Endodermal cell (in vitro differentiated cells): ENCODE measurements at regions not wholly inside any gene's neighbourhood (a gene's known extent, or its start where the extent isn't known, plus 50 kb on each side); places are given as distances from the start of the nearest gene placed in this dataset.

ENCODE experiments used
- DNase-seq: peaks from one replicate; pipeline ENCODE4 v3.0.0-alpha.2; 2017
- H3K27ac ChIP-seq: 2 replicates; pipeline ENCODE4 v1.5.1; 2013; ENCODE audit warnings: mild to moderate bottlenecking, low read depth, low read length, moderate library complexity
- H3K27me3 ChIP-seq: 2 replicates; pipeline ENCODE4 v1.6.1; 2013; ENCODE audit warnings: mild to moderate bottlenecking, low read length, moderate library complexity; ENCODE audit not compliant: insufficient read depth, control insufficient read depth, poor library complexity, severe bottlenecking
- H3K36me3 ChIP-seq: 2 replicates; pipeline ENCODE4 v1.7.0; 2013; ENCODE audit warnings: mild to moderate bottlenecking, low read length, moderate library complexity; ENCODE audit not compliant: control insufficient read depth, insufficient read depth
- H3K4me1 ChIP-seq: one replicate; pipeline ENCODE4 v1.7.0; 2013; ENCODE audit warnings: low read length; ENCODE audit not compliant: control insufficient read depth, insufficient read depth
- H3K4me3 ChIP-seq: 2 replicates; pipeline ENCODE4 v1.5.1; 2013; ENCODE audit warnings: mild to moderate bottlenecking, low read length, moderate library complexity
- H3K9ac ChIP-seq: 2 replicates; pipeline ENCODE4 v1.6.1; 2013; ENCODE audit warnings: mild to moderate bottlenecking, low read length, moderate library complexity; ENCODE audit not compliant: poor library complexity, severe bottlenecking; ENCODE audit errors: extremely low read depth
- H3K9me3 ChIP-seq: 2 replicates; pipeline ENCODE4 v1.6.1; 2013; ENCODE audit warnings: mild to moderate bottlenecking, low read length, moderate library complexity; ENCODE audit not compliant: control insufficient read depth
- H3K27ac Mint-ChIP-seq: 2 replicates; pipeline ENCODE4 v1.8.0; 2020; ENCODE audit warnings: mixed read lengths
- H3K27me3 Mint-ChIP-seq: 2 replicates; pipeline ENCODE4 v1.8.0; 2021; ENCODE audit warnings: mild to moderate bottlenecking, mixed read lengths; ENCODE audit not compliant: insufficient read depth
- H3K36me3 Mint-ChIP-seq: 2 replicates; pipeline ENCODE4 v1.8.0; 2020; ENCODE audit warnings: low read depth, mixed read lengths
- H3K4me1 Mint-ChIP-seq: 2 replicates; pipeline ENCODE4 v1.8.0; 2020; ENCODE audit warnings: mixed read lengths
- H3K4me3 Mint-ChIP-seq: 2 replicates; pipeline ENCODE4 v1.8.0; 2020; ENCODE audit warnings: mild to moderate bottlenecking, moderate library complexity, mixed read lengths
- H3K9me3 Mint-ChIP-seq: 2 replicates; pipeline ENCODE4 v1.8.0; 2020; ENCODE audit warnings: mild to moderate bottlenecking, mixed read lengths
- WGBS, 2 experiments: methylation state at CpG; one replicate each; pipeline versions ENCODE4 v1.1.5 to v1.1.7; 2013; ENCODE audit warnings: missing lambda C conversion rate in 2 of 2, mixed read lengths in 1 of 2; ENCODE audit not compliant: insufficient coverage in 1 of 2, insufficient read length in 1 of 2; 5-methylcytosine and 5-hydroxymethylcytosine counted together
- TF ChIP-seq, protein P1 (sequence below): fragments of 200-600 bp; sonication (generic); conservative IDR thresholded peaks from 2 replicates; pipeline ENCODE4 v1.5.0; 2021; ENCODE audit warnings: antibody characterized with exemption, mild to moderate bottlenecking

- H3K27ac ChIP-seq, result no peak overlapping the region
- no peak for DNase-seq
- TF ChIP-seq, protein P1, sequence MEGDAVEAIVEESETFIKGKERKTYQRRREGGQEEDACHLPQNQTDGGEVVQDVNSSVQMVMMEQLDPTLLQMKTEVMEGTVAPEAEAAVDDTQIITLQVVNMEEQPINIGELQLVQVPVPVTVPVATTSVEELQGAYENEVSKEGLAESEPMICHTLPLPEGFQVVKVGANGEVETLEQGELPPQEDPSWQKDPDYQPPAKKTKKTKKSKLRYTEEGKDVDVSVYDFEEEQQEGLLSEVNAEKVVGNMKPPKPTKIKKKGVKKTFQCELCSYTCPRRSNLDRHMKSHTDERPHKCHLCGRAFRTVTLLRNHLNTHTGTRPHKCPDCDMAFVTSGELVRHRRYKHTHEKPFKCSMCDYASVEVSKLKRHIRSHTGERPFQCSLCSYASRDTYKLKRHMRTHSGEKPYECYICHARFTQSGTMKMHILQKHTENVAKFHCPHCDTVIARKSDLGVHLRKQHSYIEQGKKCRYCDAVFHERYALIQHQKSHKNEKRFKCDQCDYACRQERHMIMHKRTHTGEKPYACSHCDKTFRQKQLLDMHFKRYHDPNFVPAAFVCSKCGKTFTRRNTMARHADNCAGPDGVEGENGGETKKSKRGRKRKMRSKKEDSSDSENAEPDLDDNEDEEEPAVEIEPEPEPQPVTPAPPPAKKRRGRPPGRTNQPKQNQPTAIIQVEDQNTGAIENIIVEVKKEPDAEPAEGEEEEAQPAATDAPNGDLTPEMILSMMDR, result no peak
- Mint-ChIP-seq H3K9me3 (no peaks in the 10 kb centered on the region), H3K27me3 (no peaks in the 10 kb centered on the region), H3K4me1 (peaks cover 5% of the 10 kb centered on the region), H3K27ac (no peak overlapping the region), H3K4me3 (no peak overlapping the region), H3K36me3 (no peaks in the 10 kb centered on the region)
- no peaks in the 10 kb centered on the region for H3K4me1 ChIP-seq
- no peaks in the 10 kb centered on the region for H3K9me3 ChIP-seq
- 94 to 100% methylated on average over 2 of the region's 2 CpGs for WGBS, 2 experiments
- no peaks in the 10 kb centered on the region for H3K36me3 ChIP-seq
- no peaks in the 10 kb centered on the region for H3K27me3 ChIP-seq
- H3K9ac ChIP-seq, result no peak overlapping the region
- no peak overlapping the region for H3K4me3 ChIP-seq
Observed at GRCh38 chr6:169902070-169902469, 150.6 kb downstream of the ERMARD start.

- WGBS, 2 experiments, result 91 to 99% methylated on average over 12 to 24 of the region's 24 CpGs
- Mint-ChIP-seq H3K4me1 (peaks cover 5% of the 10 kb centered on the region), H3K9me3 (no peaks in the 10 kb centered on the region), H3K27ac (no peak overlapping the region), H3K36me3 (no peaks in the 10 kb centered on the region), H3K27me3 (no peaks in the 10 kb centered on the region), H3K4me3 (no peak overlapping the region)
- peak; percentile 46 for DNase-seq
- H3K4me1 ChIP-seq, result no peaks in the 10 kb centered on the region
- H3K36me3 ChIP-seq, result no peaks in the 10 kb centered on the region
- no peak overlapping the region for H3K4me3 ChIP-seq
- H3K27me3 ChIP-seq, result no peaks in the 10 kb centered on the region
- H3K9me3 ChIP-seq, result no peaks in the 10 kb centered on the region
- TF ChIP-seq, protein P1, result no peak
- H3K27ac ChIP-seq, result no peak overlapping the region
- H3K9ac ChIP-seq, result no peak overlapping the region
Observed at GRCh38 chr6:169899481-169900145, 148.2 kb downstream of the ERMARD start.

GRCh38 chr6:169898788-169899480, 147.5 kb downstream of the ERMARD start:
- H3K9ac ChIP-seq, result no peak overlapping the region
- no peaks in the 10 kb centered on the region for H3K36me3 ChIP-seq
- H3K27ac ChIP-seq, result no peak overlapping the region
- H3K9me3 Mint-ChIP-seq, result no peaks in the 10 kb centered on the region
- no peak overlapping the region for H3K4me3 Mint-ChIP-seq
- no peaks in the 10 kb centered on the region for H3K27me3 ChIP-seq
- WGBS, 2 experiments, result 90 to 92% methylated on average over 19 to 35 of the region's 35 CpGs
- TF ChIP-seq, protein P1, result no peak
- H3K9me3 ChIP-seq, result no peaks in the 10 kb centered on the region
- no peak overlapping the region for H3K27ac Mint-ChIP-seq
- no peaks in the 10 kb centered on the region for H3K4me1 ChIP-seq
- no peaks in the 10 kb centered on the region for H3K27me3 Mint-ChIP-seq
- no peak overlapping the region for H3K4me3 ChIP-seq
- peak; percentile 41 for DNase-seq
- H3K4me1 Mint-ChIP-seq, result peaks cover 5% of the 10 kb centered on the region
- H3K36me3 Mint-ChIP-seq, result no peaks in the 10 kb centered on the region
